Activated CD4-positive, alpha-beta T cell treated with anti-CD3 and anti-CD28 coated beads, Interleukin-2, amount 50 U/mL, for 24 hours (primary cell): ENCODE measurements at regions not wholly inside any gene's neighbourhood (a gene's known extent, or its start where the extent isn't known, plus 50 kb on each side); places are given as distances from the start of the nearest gene placed in this dataset.

Source experiments
- DNase-seq, 2 donors: peaks; one replicate each; pipeline ENCODE4 v3.0.0-alpha.2; 2020; ENCODE audit warnings: low read depth in 1 of 2, low spot score in 1 of 2

- no peak for DNase-seq
Observed at GRCh38 chr13:109645831-109646230, 140.6 kb downstream of the IRS2 start.

DNA sequence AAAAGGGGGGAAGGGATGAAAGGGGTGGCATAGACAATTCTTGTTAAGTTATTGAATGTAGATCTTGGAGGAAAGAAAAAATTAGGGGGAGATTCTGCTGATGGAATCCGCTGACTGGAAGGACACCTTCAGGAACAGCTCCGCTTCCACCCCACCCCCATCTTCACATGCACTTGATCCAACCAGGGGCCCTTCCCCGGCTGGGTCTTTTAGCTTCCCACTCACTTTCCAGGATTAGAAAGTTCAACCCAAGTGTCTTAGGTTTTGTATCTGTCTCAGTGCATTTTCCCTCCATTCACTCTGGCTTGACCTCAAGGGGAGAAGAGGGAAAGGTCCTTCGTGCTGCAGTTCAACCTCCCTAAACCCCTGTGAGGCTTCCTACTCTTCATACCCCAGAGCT lies 141.4 kb downstream of the IRS2 start:
- DNase-seq, result no peak

DNA sequence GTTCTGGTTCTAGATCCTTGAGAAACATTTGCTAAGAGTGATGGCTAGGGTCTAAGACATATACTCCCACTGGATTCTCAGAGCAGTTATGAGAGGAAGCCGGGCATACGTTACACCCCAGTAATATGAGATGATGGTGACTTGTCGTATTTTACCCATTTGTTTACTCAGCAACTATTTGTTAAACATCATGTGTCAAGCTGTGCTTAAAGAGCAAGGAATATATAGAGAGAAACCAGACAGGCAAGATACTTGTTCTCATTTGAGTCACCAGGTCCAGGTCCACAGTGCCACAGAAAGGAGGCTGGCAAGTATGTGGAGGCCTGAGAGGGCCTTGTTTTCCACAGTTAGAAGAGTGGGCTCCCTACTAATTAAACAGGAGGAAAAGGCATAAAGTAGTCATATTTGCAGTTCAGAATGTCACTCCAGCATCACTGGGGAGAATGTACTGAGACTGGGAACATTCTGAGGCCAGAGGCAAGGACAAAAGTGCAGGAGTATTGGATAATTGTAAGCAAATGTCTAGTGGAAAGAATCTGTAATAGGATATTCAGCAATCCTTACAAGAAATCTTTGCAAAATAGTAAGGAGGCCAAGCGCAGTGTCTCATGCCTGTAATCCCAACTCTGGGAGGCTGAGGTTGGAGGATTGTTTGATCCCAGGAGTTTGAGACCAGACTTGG lies 142.2 kb downstream of the IRS2 start:
- no peak for DNase-seq

DNA sequence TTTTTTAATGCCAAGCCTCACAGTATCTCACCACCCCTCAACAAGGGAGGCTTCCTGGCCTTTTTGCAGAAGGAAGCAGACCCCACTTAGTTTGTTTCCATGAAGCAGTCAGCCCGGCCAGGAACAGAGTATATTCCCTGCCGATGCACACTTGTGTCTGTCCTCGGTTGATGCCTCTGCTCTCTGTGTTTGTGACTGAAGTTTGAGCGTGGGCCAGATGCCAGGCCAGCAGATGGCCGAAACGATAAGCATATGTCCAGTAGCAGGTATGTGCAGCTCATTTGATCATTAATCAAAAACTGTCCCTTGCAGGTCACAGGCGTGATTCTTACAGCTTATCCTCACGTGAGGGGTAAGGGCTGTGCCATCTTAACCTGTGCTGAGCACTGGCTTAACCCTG lies 144.0 kb downstream of the IRS2 start:
- DNase-seq, result no peak

DNA sequence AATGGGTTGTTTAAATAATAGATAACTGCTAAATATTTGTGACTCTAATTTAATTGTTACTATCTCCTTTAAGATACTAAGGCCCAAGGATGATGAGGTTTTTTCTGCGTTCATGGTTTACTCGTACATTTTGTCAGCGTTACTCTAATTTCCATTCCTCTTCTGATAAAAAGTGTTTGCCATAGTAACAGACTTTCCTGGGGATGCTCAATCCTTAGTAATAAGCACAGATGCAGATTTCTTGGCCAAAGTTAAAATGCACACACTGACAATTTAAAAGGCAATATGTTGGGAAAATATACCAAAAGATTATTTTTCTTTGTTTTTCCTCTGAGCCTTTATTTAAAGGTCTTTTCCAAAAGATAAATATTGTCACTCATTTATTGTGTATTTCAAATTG lies 149.6 kb downstream of the IRS2 start:
- DNase-seq, result no peak

GRCh38 chr13:109631069-109631468 lies 155.3 kb downstream of the IRS2 start:
- DNase-seq, result no peak

DNA sequence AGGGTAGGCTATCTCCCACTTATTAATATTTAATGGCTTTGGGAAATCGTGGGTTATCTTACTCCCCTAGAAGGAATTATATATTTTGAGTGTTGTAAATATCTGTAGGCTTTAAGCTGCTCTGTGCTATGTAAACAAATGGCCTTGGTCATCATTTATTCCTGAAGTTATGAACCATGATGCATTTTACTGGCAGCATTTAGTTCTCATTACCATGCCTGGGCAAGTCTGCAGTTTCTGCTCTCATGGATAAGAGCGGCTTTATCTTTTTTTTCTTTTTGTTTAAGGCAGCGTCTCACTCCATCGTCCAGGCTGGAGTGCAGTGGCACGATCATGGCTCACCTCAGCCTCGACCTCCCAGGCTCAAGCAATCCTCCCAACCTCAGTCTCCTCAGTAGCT lies 156.1 kb downstream of the IRS2 start:
- DNase-seq, result no peak

DNA sequence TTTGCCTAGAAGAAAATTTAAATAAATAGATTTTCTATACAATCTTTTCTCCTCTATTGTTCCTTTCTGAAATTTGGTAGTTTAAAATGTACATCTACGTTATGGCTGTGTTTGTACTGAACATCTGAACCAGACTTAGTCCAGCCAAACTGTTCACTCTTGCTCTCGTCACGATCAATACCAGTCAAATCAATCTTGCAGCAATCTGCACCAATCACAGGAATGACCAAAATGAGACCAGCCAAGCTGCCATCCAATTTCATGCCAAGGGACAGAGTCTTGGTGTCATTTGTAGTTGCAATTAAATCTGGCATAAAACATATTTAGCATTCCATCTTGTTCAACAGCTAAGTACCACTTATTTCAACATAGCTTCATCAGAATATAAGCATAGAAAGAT lies 156.6 kb downstream of the IRS2 start:
- DNase-seq, result no peak

DNA sequence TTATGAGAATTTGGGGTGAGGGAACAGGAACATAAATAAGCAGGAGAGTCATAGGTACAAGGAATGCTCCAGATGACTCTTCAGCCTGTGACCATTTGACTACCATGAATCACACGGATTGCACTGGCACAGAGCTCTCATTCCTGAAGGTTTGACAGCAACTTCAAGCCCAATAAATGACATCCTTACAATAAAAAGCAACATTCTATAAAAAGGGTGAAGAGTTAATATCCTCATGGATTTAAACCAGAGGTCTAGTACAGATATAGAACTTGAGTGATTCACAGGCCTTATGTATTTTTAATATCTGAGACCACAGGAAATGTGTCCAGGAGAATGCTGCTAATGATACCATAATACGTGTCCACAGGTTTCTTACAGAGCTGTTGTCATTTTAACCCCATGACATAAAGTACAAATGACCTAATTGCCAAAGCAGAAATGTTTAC lies 158.1 kb downstream of the IRS2 start:
- DNase-seq, result no peak

DNA sequence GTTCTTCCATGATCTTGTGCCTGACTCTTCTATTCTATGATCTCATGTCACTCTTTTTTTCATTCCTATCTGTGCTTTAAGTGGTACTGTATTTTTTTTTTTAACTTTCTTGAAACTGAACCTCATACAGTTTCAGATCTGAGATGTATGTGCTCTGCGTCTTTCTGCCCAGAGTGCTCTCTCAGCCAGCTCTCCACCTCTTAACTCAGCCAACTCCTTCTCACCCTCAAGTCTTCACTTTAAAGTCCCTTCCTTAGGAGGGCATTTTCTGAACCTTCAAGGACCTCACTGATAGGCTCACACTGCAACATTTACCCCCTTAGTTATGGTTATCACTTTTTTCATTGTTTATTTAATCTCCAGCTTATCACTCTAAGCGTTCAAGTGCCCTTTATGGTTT lies 158.7 kb downstream of the IRS2 start:
- no peak for DNase-seq

- DNase-seq, result no peak
Observed at GRCh38 chr13:109626386-109627171, 159.8 kb downstream of the IRS2 start.

DNA sequence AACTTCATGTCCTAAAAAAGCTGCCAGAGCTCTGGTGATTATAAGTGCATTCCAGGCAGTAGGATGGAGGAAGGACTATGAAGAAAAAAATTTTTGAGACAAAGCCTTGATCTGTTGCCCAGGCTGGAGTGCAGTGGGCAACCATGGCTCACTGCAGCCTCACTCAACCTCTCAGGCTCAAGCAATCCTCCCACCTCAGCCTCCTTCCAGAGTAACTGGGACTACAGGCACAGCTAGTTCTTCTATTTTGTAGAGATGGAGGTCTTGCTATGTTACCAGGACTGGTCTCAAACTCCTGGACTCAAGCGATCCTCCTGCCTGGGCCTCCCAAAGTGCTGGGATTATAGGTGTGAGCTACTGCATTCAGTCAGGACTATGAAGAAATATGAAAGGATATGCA lies 161.2 kb downstream of the IRS2 start:
- no peak for DNase-seq

DNA sequence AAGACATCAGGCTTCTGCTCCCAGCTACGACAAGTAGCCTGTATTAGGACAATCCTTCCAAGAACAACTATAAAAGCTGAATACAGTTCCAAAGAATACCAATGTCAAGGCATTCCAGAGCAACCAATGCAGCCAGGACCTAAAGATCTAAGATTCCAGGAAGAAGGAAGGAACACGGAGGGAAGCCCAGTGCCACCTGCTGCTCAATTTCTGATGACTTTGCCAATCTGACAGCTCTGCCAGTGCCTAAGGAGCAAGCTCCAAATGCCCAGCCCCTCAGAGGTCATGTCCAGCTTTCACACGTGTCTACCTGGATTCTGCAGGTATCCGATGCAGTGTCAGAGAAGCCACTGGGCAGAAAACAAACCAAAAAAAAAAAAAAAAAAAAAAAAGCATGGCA lies 164.4 kb downstream of the IRS2 start:
- no peak for DNase-seq

GRCh38 chr13:109615721-109616420 lies 170.5 kb downstream of the IRS2 start:
- DNase-seq, result no peak

DNA sequence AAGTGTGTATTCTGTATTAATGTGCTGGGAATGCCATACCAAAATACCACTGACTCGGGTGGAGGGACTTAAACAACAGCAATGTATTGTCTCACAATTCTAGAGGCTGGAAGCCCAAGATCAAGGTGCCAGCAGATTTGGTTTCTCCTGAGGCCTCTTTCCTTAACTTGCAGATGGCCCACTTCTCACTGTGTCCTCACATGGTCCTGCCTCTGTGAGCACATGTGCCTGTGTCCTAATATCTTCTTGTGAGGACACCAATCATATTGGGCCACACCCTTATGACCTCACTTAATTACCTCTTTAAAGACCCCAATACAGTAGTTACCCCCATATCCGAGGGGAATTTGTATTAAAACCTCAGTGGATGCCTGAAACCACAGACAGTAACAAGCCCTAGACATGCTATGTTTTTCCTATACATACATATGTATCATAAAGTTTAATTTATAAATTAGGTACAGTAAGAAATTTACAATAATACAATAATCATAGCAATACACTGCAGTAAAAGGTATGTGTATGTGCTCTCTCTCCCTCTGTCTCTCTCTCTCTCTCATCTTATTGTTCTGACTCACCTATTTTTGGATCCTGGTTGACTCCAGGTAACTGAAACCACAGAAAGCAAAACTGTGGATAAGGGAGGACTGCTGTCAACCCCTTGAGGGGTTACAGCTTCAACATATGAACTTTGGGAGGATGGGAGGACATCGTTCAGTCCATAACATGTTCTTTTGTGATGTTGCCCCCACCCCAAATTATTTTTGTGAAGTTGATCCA lies 174.3 kb downstream of the IRS2 start:
- DNase-seq, result no peak

DNA sequence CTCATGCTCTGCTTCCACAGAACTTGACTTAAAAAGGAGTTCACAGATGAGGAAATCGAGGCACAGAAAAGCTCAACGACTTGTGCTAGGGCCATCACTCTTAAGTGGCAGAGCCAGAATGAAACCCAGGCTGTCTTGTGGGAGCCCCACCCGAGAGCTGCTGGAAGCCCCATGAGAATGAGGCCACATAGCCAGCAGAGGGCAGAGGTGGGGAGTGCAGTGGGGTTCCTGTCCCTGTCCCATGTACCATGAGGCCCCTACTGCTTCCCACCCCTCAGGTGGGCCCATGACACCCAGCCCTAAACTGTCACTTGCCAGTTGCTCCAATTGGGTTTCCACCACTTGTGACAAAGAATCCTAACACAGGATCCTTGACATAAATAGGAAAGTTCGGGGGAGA lies 175.9 kb downstream of the IRS2 start:
- peak in 1 of 2 donors; percentile 3 for DNase-seq

- no peak for DNase-seq
Observed at GRCh38 chr13:109608503-109608902, 177.9 kb downstream of the IRS2 start.

DNA sequence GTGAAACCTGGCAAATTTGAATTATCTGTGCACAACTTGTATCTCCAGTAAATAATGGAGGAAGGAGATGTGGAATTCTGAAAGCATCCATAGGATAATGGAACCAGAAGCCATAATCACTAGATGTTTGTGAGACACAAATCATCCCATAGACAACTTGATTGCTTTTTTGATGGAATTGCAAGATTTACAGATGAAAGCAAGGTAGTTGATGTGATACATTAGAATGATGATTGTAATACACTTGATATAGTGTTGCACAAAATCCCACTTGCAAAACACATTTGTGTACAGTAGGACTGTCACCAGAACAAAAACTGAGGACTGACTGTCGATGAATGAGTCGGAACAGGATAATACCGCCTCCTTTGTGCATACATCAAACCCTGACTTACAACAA lies 178.3 kb downstream of the IRS2 start:
- no peak for DNase-seq

GRCh38 chr13:109606520-109606919 lies 179.9 kb downstream of the IRS2 start:
- no peak for DNase-seq

DNA sequence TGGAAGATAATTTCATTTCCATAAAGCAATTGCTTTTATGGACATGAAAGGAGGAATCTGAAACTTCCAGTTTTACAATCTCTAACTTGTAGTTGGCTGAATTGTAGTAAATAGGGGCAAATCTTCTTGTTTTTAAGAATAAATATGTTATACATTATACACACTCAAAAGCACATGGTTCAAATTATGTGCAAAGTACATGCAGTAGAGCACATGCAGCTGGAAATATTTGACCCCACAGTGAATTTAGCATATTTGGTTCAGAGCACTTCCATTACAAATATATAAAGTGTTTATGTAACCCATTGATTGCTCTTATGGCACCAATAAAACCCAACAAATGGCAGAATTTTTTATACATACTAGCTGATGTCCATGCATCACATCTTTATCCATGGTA lies 180.5 kb downstream of the IRS2 start:
- no peak for DNase-seq

DNA sequence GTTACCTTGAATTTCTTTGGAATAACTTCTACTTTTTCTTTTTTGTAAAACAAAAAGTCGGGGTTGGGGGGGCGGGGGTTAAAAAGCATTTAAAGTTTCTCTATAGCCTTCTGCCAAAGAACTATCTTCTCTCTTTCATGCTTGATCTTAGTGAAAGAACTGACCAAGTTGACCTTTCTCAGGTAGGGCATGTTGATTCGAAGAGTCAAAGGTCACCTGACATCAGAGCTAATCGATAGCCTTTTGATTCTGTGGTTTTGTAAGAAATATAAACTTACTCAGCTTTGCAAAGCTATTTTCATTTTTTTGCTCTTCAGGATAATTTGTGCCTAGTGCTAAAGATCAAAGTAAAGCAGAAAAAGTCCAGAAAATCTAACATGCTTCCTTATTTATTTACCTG lies 181.5 kb downstream of the IRS2 start:
- DNase-seq, result no peak
